B cell (primary cell): ENCODE measurements at regions not wholly inside any gene's neighbourhood (a gene's known extent, or its start where the extent isn't known, plus 50 kb on each side); places are given as distances from the start of the nearest gene placed in this dataset.

Source experiments
- EZH2 ChIP-seq: IDR thresholded peaks from 2 replicates; pipeline ENCODE4 v1.6.1; 2012; ENCODE audit warnings: borderline replicate concordance, low read depth, mild to moderate bottlenecking, moderate library complexity, low read length; ENCODE audit not compliant: insufficient read depth, poor library complexity, severe bottlenecking
- TF ChIP-seq, protein P1 (sequence below): fragments of 200-600 bp; IDR thresholded peaks from one replicate; pipeline ENCODE4 v1.8.0; 2022; ENCODE audit warnings: antibody characterized with exemption, mild to moderate bottlenecking

DNA sequence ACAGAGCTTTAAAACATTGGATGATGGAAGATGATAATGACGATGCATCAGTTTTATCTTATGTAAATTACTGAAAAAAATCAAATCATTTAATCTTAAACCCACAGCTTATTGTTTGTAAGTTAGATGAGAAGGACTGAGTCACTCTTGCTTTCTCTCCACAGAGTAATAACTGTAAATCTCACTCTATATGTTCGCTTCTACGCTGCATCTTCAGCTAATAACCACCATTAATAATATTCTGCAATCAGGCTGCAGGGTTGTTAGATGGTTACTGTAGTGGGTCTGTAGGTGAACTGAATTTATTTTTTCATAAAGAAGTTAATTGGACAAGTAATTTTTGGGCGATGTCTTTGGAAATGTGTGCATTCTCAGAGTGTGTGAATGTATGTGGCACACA, 260.0 kb downstream of the FAT3 start:
- no peak for TF ChIP-seq EZH2
- TF ChIP-seq, protein P1, sequence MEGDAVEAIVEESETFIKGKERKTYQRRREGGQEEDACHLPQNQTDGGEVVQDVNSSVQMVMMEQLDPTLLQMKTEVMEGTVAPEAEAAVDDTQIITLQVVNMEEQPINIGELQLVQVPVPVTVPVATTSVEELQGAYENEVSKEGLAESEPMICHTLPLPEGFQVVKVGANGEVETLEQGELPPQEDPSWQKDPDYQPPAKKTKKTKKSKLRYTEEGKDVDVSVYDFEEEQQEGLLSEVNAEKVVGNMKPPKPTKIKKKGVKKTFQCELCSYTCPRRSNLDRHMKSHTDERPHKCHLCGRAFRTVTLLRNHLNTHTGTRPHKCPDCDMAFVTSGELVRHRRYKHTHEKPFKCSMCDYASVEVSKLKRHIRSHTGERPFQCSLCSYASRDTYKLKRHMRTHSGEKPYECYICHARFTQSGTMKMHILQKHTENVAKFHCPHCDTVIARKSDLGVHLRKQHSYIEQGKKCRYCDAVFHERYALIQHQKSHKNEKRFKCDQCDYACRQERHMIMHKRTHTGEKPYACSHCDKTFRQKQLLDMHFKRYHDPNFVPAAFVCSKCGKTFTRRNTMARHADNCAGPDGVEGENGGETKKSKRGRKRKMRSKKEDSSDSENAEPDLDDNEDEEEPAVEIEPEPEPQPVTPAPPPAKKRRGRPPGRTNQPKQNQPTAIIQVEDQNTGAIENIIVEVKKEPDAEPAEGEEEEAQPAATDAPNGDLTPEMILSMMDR: no peak
